Bronchial epithelial cell (primary cell): ENCODE measurements at regions not wholly inside any gene's neighbourhood (a gene's known extent, or its start where the extent isn't known, plus 50 kb on each side); places are given as distances from the start of the nearest gene placed in this dataset.

Source experiments
- DNase-seq: peaks from one replicate; pipeline ENCODE4 v3.0.0-alpha.2; 2010; ENCODE audit warnings: low read depth
- FAIRE-seq: peaks from 2 replicates; lab custom pipeline; 2011; peaks lifted over from hg19 to GRCh38; lab: Jason Lieb, UNC
- H3K27me3 ChIP-seq: 2 replicates; pipeline ENCODE4 v1.5.1; 2011; ENCODE audit warnings: low read length; ENCODE audit not compliant: control insufficient read depth, insufficient read depth
- H3K36me3 ChIP-seq: 2 replicates; pipeline ENCODE4 v1.5.1; 2011; ENCODE audit warnings: low read length; ENCODE audit not compliant: control insufficient read depth, insufficient read depth
- H3K4me3 ChIP-seq: 2 replicates; pipeline ENCODE4 v1.5.1; 2011; ENCODE audit warnings: mild to moderate bottlenecking, low read depth, low read length, control low read depth
- CTCF ChIP-seq: IDR thresholded peaks from 2 replicates; pipeline ENCODE4 v1.5.1; 2011; ENCODE audit warnings: mild to moderate bottlenecking, moderate library complexity, low read length, control low read depth, inconsistent platforms; ENCODE audit not compliant: insufficient read depth, severe bottlenecking

- no peak for TF ChIP-seq CTCF
- FAIRE-seq (no peak), DNase-seq (peak; percentile 35)
Measured at GRCh38 chr1:79376106-79376505, 369.6 kb upstream of the ADGRL4 start.

GRCh38 chr1:79375352-79375751 lies 368.8 kb upstream of the ADGRL4 start:
- no peak for FAIRE-seq

More at GRCh38 chr1:79376106-79376505, 369.6 kb upstream of the ADGRL4 start:
- Histone ChIP-seq H3K4me3 (no peak overlapping the region), H3K36me3 (no peaks in the 10 kb centered on the region), H3K27me3 (no peaks in the 10 kb centered on the region)

GRCh38 chr1:79374397-79374796 lies 367.9 kb upstream of the ADGRL4 start:
- no peak for DNase-seq
- H3K36me3 ChIP-seq = no peaks in the 10 kb centered on the region
- no peaks in the 10 kb centered on the region for H3K27me3 ChIP-seq
- no peak for FAIRE-seq
- H3K4me3 ChIP-seq = no peak overlapping the region
- no peak for TF ChIP-seq CTCF

More at GRCh38 chr1:79375352-79375751, 368.8 kb upstream of the ADGRL4 start:
- Histone ChIP-seq H3K36me3 (no peaks in the 10 kb centered on the region), H3K27me3 (no peaks in the 10 kb centered on the region), H3K4me3 (no peak overlapping the region)
- no peak for TF ChIP-seq CTCF
- DNase-seq = no peak

GRCh38 chr1:79373481-79374125 lies 367.1 kb upstream of the ADGRL4 start:
- Histone ChIP-seq H3K36me3 (no peaks in the 10 kb centered on the region), H3K27me3 (no peaks in the 10 kb centered on the region), H3K4me3 (no peak overlapping the region)
- FAIRE-seq (no peak), DNase-seq (no peak)
- no peak for TF ChIP-seq CTCF

- no peaks in the 10 kb centered on the region for H3K27me3 ChIP-seq
- TF ChIP-seq CTCF = no peak
- H3K4me3 ChIP-seq = no peak overlapping the region
- H3K36me3 ChIP-seq = no peaks in the 10 kb centered on the region
- FAIRE-seq (no peak), DNase-seq (no peak)
Measured at GRCh38 chr1:79371802-79372201, 365.3 kb upstream of the ADGRL4 start.

GRCh38 chr1:79369091-79369490 lies 362.6 kb upstream of the ADGRL4 start:
- FAIRE-seq (no peak), DNase-seq (no peak)
- Histone ChIP-seq H3K36me3 (no peaks in the 10 kb centered on the region), H3K4me3 (no peak overlapping the region), H3K27me3 (no peaks in the 10 kb centered on the region)
- no peak for TF ChIP-seq CTCF
